OCI-LY7 (cell line): ENCODE measurements at regions not wholly inside any gene's neighbourhood (a gene's known extent, or its start where the extent isn't known, plus 50 kb on each side); places are given as distances from the start of the nearest gene placed in this dataset.

ENCODE experiments used
- BruUV-seq: library from RNA; stranded (reverse); fragments of 400-500 nt; replicated peaks from 2 replicates; lab custom pipeline; 2021; lab: Mats Ljungman, UMichigan
- CTCF ChIA-PET: fragments of 300-600 bp; sonication (Branson Sonifier 250); formaldehyde crosslinking; loops from one replicate; lab custom pipeline; 2022; ENCODE audit warnings: antibody characterized with exemption; ENCODE audit not compliant: unreplicated experiment; lab: Charles Lee
- POLR2A ChIA-PET: fragments of 300-600 bp; sonication (Branson Sonifier 250); formaldehyde crosslinking; loops from one replicate; lab custom pipeline; 2022; ENCODE audit warnings: antibody characterized with exemption; lab: Charles Lee
- DNase-seq: peaks from one replicate; pipeline ENCODE4 v3.0.0-alpha.2; 2015; ENCODE audit warnings: low spot score
- H2AFZ ChIP-seq: fragments of 200-600 bp; sonication (generic), shearing (Covaris generic); 2 replicates; pipeline ENCODE4 v1.6.1; 2014; ENCODE audit warnings: mild to moderate bottlenecking, antibody characterized with exemption, low read length, moderate library complexity
- H3K27ac ChIP-seq: fragments of 200-600 bp; sonication (generic); 2 replicates; pipeline ENCODE4 v1.5.1; 2014; ENCODE audit warnings: mixed run types, low read depth, mild to moderate bottlenecking, moderate library complexity, low read length, inconsistent platforms; ENCODE audit not compliant: poor library complexity, severe bottlenecking
- H3K36me3 ChIP-seq: fragments of 200-600 bp; sonication (generic); 2 replicates; pipeline ENCODE4 v1.6.1; 2014; ENCODE audit warnings: mild to moderate bottlenecking, antibody characterized with exemption, low read length, moderate library complexity, mixed read lengths; ENCODE audit not compliant: insufficient read depth
- H3K4me1 ChIP-seq: fragments of 200-600 bp; sonication (generic); 2 replicates; pipeline ENCODE4 v1.5.1; 2014; ENCODE audit warnings: mild to moderate bottlenecking, low read length; ENCODE audit not compliant: insufficient read depth, poor library complexity, severe bottlenecking
- H3K4me2 ChIP-seq: fragments of 200-600 bp; sonication (generic); 2 replicates; pipeline ENCODE4 v1.6.1; 2014; ENCODE audit warnings: mild to moderate bottlenecking, low read length
- H3K4me3 ChIP-seq: fragments of 200-600 bp; sonication (generic); 2 replicates; pipeline ENCODE4 v1.5.1; 2014; ENCODE audit warnings: mild to moderate bottlenecking, low read depth, low read length; ENCODE audit not compliant: poor library complexity, severe bottlenecking
- H3K79me2 ChIP-seq: fragments of 200-600 bp; sonication (generic); 2 replicates; pipeline ENCODE4 v1.6.1; 2016; ENCODE audit warnings: low read depth, mild to moderate bottlenecking, low read length, moderate library complexity, mixed read lengths; ENCODE audit not compliant: insufficient read depth
- H3K9me2 ChIP-seq: fragments of 200-600 bp; sonication (generic); 2 replicates; pipeline ENCODE4 v1.6.1; 2016; ENCODE audit warnings: mild to moderate bottlenecking, low read length, mixed read lengths; ENCODE audit not compliant: insufficient read depth
- H3K9me3 ChIP-seq: fragments of 200-600 bp; sonication (generic); 2 replicates; pipeline ENCODE4 v1.6.1; 2014; ENCODE audit warnings: mild to moderate bottlenecking, mixed run types, low read length, mixed read lengths
- H4K20me1 ChIP-seq: fragments of 200-600 bp; sonication (generic); 2 replicates; pipeline ENCODE4 v1.6.1; 2014; ENCODE audit warnings: mild to moderate bottlenecking, antibody characterized with exemption, low read length, moderate library complexity, mixed read lengths; ENCODE audit not compliant: insufficient read depth
- CTCF ChIP-seq: fragments of 200-600 bp; sonication (generic); conservative IDR thresholded peaks from 2 replicates; pipeline ENCODE4 v1.5.1; 2014; ENCODE audit warnings: mild to moderate bottlenecking, antibody characterized with exemption, low read length, moderate library complexity, mixed read lengths
- EZH2phosphoT487 ChIP-seq: fragments of 200-600 bp; sonication (generic); IDR thresholded peaks from 2 replicates; pipeline ENCODE4 v1.6.1; 2018; ENCODE audit warnings: low read depth, borderline replicate concordance, mild to moderate bottlenecking, mixed run types, antibody characterized with exemption, low read length, moderate library complexity, mixed read lengths
- intact Hi-C: fragments of 100-400 bp; cut with micrococcal nuclease; formaldehyde crosslinking; loops from one replicate; pipeline ENCODE4 v1.10.0; 2022; ENCODE audit not compliant: unreplicated experiment

- no peak overlapping the region for H3K4me3 ChIP-seq
- no TSS peak for BruUV-seq
- no peaks in the 10 kb centered on the region for H3K36me3 ChIP-seq
- no peak overlapping the region for H3K27ac ChIP-seq
- no peaks in the 10 kb centered on the region for H3K79me2 ChIP-seq
- DNase-seq: no peak
- H3K9me2 ChIP-seq: no peaks in the 10 kb centered on the region
- no peak overlapping the region for H3K4me2 ChIP-seq
- H3K9me3 ChIP-seq: no peaks in the 10 kb centered on the region
- H3K4me1 ChIP-seq: no peaks in the 10 kb centered on the region
- CTCF ChIA-PET: no interaction called here
- H4K20me1 ChIP-seq: no peaks in the 10 kb centered on the region
- H2AFZ ChIP-seq: no peak overlapping the region
- intact Hi-C loops: no loop called here
- no peak for TF ChIP-seq CTCF
- TF ChIP-seq EZH2phosphoT487: no peak
- POLR2A ChIA-PET: no interaction called here
Observed at GRCh38 chr1:192887426-192887825, 78.6 kb downstream of the RGS2 start.

DNA sequence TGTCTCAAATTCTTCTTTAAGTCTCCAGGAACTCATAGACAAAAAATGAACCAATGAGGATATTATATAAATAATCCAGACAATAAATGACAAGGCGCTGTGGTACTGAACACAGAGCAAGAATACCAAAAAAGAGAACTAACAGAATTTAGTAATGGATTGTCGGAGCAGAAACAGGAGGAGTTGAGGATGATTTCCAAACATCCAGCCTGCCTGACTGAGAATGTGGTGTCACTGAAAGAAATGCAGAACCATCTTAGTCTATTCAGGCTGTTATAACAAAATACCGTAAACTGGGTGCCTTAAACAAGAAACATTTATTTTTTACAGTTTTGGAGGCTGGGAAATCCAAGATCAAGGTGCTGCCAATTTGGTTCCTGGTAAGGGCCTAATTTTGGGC lies 79.7 kb downstream of the RGS2 start:
- Histone ChIP-seq H3K4me2 (no peak overlapping the region), H3K79me2 (no peaks in the 10 kb centered on the region), H3K9me3 (no peaks in the 10 kb centered on the region), H3K4me1 (no peaks in the 10 kb centered on the region), H3K4me3 (no peak overlapping the region), H3K36me3 (no peaks in the 10 kb centered on the region), H3K27ac (no peak overlapping the region), H4K20me1 (no peaks in the 10 kb centered on the region), H3K9me2 (no peaks in the 10 kb centered on the region), H2AFZ (no peak overlapping the region)
- ChIA-PET POLR2A (no interaction called here), CTCF (no interaction called here)
- DNase-seq: no peak
- intact Hi-C loops: no loop called here
- no TSS peak for BruUV-seq
- TF ChIP-seq CTCF (no peak), EZH2phosphoT487 (no peak)

DNA sequence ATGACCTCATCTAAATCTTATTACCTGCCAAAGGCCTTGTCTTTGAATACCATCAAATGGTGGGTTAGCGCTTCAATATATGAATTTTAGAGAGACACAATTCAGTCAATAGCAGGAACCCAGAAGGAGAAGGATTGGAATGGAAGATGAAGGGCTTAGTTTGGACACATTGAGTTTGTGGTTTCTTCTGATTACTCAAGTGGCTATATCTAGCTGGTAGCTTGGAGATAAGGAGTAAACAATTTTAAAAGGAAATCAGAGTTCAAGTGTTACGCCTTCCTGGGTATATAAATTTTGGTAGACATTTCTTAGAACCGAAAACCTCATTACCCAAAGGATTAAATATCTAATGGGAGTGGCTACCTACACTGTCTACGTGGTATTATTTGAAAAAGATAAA lies 80.2 kb downstream of the RGS2 start:
- no peak overlapping the region for H3K4me2 ChIP-seq
- BruUV-seq: no TSS peak
- no peaks in the 10 kb centered on the region for H3K9me3 ChIP-seq
- no peaks in the 10 kb centered on the region for H3K79me2 ChIP-seq
- ChIA-PET CTCF (no interaction called here), POLR2A (no interaction called here)
- no peak overlapping the region for H3K4me3 ChIP-seq
- no peaks in the 10 kb centered on the region for H3K9me2 ChIP-seq
- no peak overlapping the region for H3K27ac ChIP-seq
- no peak overlapping the region for H2AFZ ChIP-seq
- TF ChIP-seq EZH2phosphoT487 (no peak), CTCF (no peak)
- no peaks in the 10 kb centered on the region for H4K20me1 ChIP-seq
- intact Hi-C loops: no loop called here
- no peaks in the 10 kb centered on the region for H3K4me1 ChIP-seq
- no peak for DNase-seq
- H3K36me3 ChIP-seq: no peaks in the 10 kb centered on the region
